ENCODE measurements at regions not wholly inside any gene's neighbourhood (a gene's known extent, or its start where the extent isn't known, plus 50 kb on each side); places are given as distances from the start of the nearest gene placed in this dataset.
"Not testable (repeated sequence)": the region's sequence is repeated elsewhere in the genome, so short reads cannot be mapped to it uniquely, and the experiment has no call there.

- not testable (repeated sequence) for ATAC-seq; DNase-seq (ENCODE audit: low spot score)
Measured at GRCh38 chr16:88161623-88162275, 210.5 kb downstream of the BANP start.

GRCh38 chr16:88162778-88163177 is 211.5 kb downstream of the BANP start:
- ATAC-seq: not testable (repeated sequence)

GRCh38 chr16:88164196-88165039 is 213.2 kb downstream of the BANP start:
- ATAC-seq; DNase-seq (ENCODE audit: low spot score): not testable (repeated sequence)

More at GRCh38 chr16:88162778-88163177, 211.5 kb downstream of the BANP start:
- not testable (repeated sequence) for DNase-seq (ENCODE audit: low spot score)

GRCh38 chr16:88165040-88165544 is 213.9 kb downstream of the BANP start:
- not testable (repeated sequence) for DNase-seq (ENCODE audit: low spot score); ATAC-seq

GRCh38 chr16:88165683-88166082 is 214.4 kb downstream of the BANP start:
- not testable (repeated sequence) for ATAC-seq; DNase-seq (ENCODE audit: low spot score)

GRCh38 chr16:88166209-88166773 is 215.1 kb downstream of the BANP start:
- not testable (repeated sequence) for DNase-seq (ENCODE audit: low spot score); ATAC-seq

GRCh38 chr16:88167798-88168556 is 214.8 kb upstream of the ZNF469 start:
- ATAC-seq: peak; percentile 48
- DNase-seq (ENCODE audit: low spot score): not testable (repeated sequence)

GRCh38 chr16:88168557-88168949 is 214.2 kb upstream of the ZNF469 start:
- ATAC-seq: peak; percentile 62
- DNase-seq (ENCODE audit: low spot score): not testable (repeated sequence)

GRCh38 chr16:88169136-88169830 is 213.5 kb upstream of the ZNF469 start:
- not testable (repeated sequence) for DNase-seq (ENCODE audit: low spot score)

GRCh38 chr16:88169831-88170165 is 213.0 kb upstream of the ZNF469 start:
- DNase-seq (ENCODE audit: low spot score); ATAC-seq: not testable (repeated sequence)

More at GRCh38 chr16:88169136-88169830, 213.5 kb upstream of the ZNF469 start:
- not testable (repeated sequence) for ATAC-seq

- DNase-seq (ENCODE audit: low spot score): no peak
- no peak for ATAC-seq
Measured at GRCh38 chr16:88170528-88170991, 212.2 kb upstream of the ZNF469 start.

- not testable (repeated sequence) for ATAC-seq; DNase-seq (ENCODE audit: low spot score)
Measured at GRCh38 chr16:88171126-88171525, 211.6 kb upstream of the ZNF469 start.

- DNase-seq (ENCODE audit: low spot score); ATAC-seq: not testable (repeated sequence)
Measured at GRCh38 chr16:88176184-88176583, 206.6 kb upstream of the ZNF469 start.

- not testable (repeated sequence) for ATAC-seq; DNase-seq (ENCODE audit: low spot score)
Measured at GRCh38 chr16:88176591-88177180, 206.1 kb upstream of the ZNF469 start.

GRCh38 chr16:88178251-88178650 is 204.5 kb upstream of the ZNF469 start:
- ATAC-seq: not testable (repeated sequence)

GRCh38 chr16:88178896-88179295 is 203.9 kb upstream of the ZNF469 start:
- not testable (repeated sequence) for DNase-seq (ENCODE audit: low spot score); ATAC-seq

More at GRCh38 chr16:88178251-88178650, 204.5 kb upstream of the ZNF469 start:
- not testable (repeated sequence) for DNase-seq (ENCODE audit: low spot score)

GRCh38 chr16:88182967-88183881 is 199.5 kb upstream of the ZNF469 start:
- ATAC-seq: not testable (repeated sequence)
- peak; percentile 27 for DNase-seq (ENCODE audit: low spot score)

- DNase-seq (ENCODE audit: low spot score): peak; percentile 21
- not testable (repeated sequence) for ATAC-seq
Measured at GRCh38 chr16:88184053-88184452, 198.7 kb upstream of the ZNF469 start.

Measured in left lobe of liver (tissue), 2 donors.